ENCODE measurements at regions not wholly inside any gene's neighbourhood (a gene's known extent, or its start where the extent isn't known, plus 50 kb on each side); places are given as distances from the start of the nearest gene placed in this dataset.

GRCh38 chr22:23511627-23512347 lies 68.3 kb downstream of the IGLL1 start:
- no peak for TF ChIP-seq CTCF (conservative IDR thresholded peaks at IDR 0.05; ENCODE audit: low read depth, low read length)
- TF ChIP-seq RCOR1 (IDR thresholded peaks at IDR 0.05; ENCODE audit: insufficient replicate concordance, low read length), result no peak
- TF ChIP-seq POLR2A (IDR thresholded peaks at IDR 0.05; ENCODE audit: low read depth, low read length), result no peak
- TF ChIP-seq BHLHE40 (IDR thresholded peaks at IDR 0.05; ENCODE audit: low read depth, low read length), result no peak
- TF ChIP-seq MXI1 (IDR thresholded peaks at IDR 0.05; ENCODE audit: borderline replicate concordance, low read depth, low read length), result no peak
- no peak for TF ChIP-seq RAD21 (IDR thresholded peaks at IDR 0.05; ENCODE audit: low read length)
- TF ChIP-seq NFE2L2 (IDR thresholded peaks at IDR 0.05; ENCODE audit: low read depth, low read length), result no peak
- TF ChIP-seq RFX5 (IDR thresholded peaks at IDR 0.05; ENCODE audit: low read depth, low read length), result no peak
- no peak for TF ChIP-seq SMC3 (IDR thresholded peaks at IDR 0.05; ENCODE audit: low read depth, low read length)
- no peak for TF ChIP-seq USF2 (IDR thresholded peaks at IDR 0.05; ENCODE audit: low read depth, low read length)
- TF ChIP-seq MAFK (IDR thresholded peaks at IDR 0.05; ENCODE audit: low read depth, low read length), result no peak

Data from IMR-90 (cell line).